ENCODE measurements at regions not wholly inside any gene's neighbourhood (a gene's known extent, or its start where the extent isn't known, plus 50 kb on each side); places are given as distances from the start of the nearest gene placed in this dataset.

DNA sequence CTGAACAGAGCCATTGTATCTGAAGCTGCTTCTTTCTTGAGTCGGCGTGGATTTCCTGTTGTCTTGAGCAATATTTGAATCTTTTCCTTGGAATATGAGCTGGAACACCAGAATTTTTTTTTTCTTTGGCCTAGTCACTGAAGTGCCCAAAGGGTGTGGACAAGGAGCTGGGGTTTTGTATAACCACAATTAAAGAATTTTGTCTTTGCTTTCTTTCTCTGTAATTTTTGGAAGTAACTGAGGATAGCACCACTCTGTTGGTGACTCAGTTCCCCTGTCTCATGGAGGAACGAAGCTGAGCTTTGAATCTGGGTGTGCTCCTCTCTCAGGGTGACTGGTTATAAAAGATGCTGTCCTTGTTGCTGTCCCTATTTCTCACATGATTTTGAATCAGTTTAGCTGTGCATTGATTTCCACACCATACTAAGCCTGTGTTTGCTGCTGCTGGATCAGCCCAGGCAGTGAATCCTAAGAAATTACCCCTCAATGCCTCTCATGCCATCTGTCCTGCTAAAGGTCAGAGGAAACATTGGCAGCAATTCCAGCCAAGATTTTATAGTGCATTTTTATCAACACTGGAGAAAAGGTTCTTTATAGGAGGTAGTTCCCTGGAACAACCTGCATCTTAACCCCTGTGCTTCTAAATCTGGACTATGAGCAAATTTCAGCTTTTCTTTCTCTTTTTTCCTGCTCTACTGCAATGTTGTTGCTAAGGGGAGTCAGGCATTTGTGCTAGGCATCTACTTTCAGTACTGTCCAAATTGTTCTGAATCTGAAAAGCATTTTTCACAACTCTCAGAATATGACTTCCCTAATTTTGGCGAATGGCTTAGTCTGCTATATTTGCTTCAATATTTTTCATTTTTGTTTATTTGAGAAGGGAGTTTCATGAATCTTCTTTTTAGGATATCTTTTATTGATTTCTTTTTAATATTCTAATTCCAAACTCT lies 540.8 kb downstream of the SOX6 start:
- Mint-ChIP-seq H3K4me3 (ENCODE audit: unreplicated experiment) (no peak overlapping the region), H3K36me3 (ENCODE audit: unreplicated experiment) (peaks cover 2% of the 10 kb centered on the region), H3K27ac (ENCODE audit: unreplicated experiment) (peak overlapping the region; percentile 99), H3K9me3 (ENCODE audit: unreplicated experiment) (peaks cover 4% of the 10 kb centered on the region), H3K4me1 (ENCODE audit: unreplicated experiment) (peaks cover 37% of the 10 kb centered on the region), H3K27me3 (ENCODE audit: unreplicated experiment) (no peaks in the 10 kb centered on the region)
- no peak for DNase-seq (ENCODE audit: extremely low spot score, unreplicated experiment)
- TF ChIP-seq CTCF (IDR thresholded peaks at IDR 0.05): no peak

DNA sequence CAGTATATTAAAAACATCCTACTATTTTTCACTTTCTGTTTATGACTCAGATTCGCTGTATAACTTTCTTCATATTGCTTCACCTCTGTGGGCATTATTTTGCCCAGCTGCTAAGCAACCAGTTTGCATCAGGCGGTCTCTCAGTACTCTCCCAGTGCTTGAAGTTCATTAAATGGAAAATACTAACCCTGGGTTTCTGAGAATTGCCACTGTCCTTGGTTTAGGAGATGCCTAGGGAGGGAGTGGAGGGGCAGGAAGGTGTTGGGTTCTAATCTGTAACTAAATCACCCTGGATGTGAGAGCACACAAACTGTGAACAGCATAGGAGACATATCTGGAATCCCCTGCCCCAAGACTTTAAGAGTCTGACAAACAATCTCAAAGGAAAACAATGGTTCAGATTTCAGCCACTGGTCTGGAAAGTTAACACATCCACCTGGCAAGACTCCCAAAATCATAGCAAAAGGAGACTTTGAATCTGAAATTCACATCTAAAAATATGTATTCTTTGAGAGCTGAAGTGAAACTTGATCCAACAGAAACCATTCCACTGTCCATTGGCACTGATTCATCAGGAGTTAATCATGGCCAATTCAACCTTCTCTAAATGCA lies 540.0 kb downstream of the SOX6 start:
- Mint-ChIP-seq H3K36me3 (ENCODE audit: unreplicated experiment) (peaks cover 2% of the 10 kb centered on the region), H3K9me3 (ENCODE audit: unreplicated experiment) (peaks cover 11% of the 10 kb centered on the region), H3K27ac (ENCODE audit: unreplicated experiment) (peak overlapping the region; percentile 99), H3K27me3 (ENCODE audit: unreplicated experiment) (no peaks in the 10 kb centered on the region), H3K4me1 (ENCODE audit: unreplicated experiment) (peaks cover 37% of the 10 kb centered on the region), H3K4me3 (ENCODE audit: unreplicated experiment) (peak overlapping the region; percentile 1)
- DNase-seq (ENCODE audit: extremely low spot score, unreplicated experiment): peak; percentile 87
- no peak for TF ChIP-seq CTCF (IDR thresholded peaks at IDR 0.05)

GRCh38 chr11:15817001-15817400 lies 539.3 kb downstream of the SOX6 start:
- Mint-ChIP-seq H3K4me3 (ENCODE audit: unreplicated experiment) (peak overlapping the region; percentile 1), H3K27me3 (ENCODE audit: unreplicated experiment) (no peaks in the 10 kb centered on the region), H3K36me3 (ENCODE audit: unreplicated experiment) (peaks cover 2% of the 10 kb centered on the region), H3K9me3 (ENCODE audit: unreplicated experiment) (peaks cover 14% of the 10 kb centered on the region), H3K4me1 (ENCODE audit: unreplicated experiment) (peaks cover 41% of the 10 kb centered on the region), H3K27ac (ENCODE audit: unreplicated experiment) (peak overlapping the region; percentile 99)
- no peak for TF ChIP-seq CTCF (IDR thresholded peaks at IDR 0.05)
- DNase-seq (ENCODE audit: extremely low spot score, unreplicated experiment): no peak

DNA sequence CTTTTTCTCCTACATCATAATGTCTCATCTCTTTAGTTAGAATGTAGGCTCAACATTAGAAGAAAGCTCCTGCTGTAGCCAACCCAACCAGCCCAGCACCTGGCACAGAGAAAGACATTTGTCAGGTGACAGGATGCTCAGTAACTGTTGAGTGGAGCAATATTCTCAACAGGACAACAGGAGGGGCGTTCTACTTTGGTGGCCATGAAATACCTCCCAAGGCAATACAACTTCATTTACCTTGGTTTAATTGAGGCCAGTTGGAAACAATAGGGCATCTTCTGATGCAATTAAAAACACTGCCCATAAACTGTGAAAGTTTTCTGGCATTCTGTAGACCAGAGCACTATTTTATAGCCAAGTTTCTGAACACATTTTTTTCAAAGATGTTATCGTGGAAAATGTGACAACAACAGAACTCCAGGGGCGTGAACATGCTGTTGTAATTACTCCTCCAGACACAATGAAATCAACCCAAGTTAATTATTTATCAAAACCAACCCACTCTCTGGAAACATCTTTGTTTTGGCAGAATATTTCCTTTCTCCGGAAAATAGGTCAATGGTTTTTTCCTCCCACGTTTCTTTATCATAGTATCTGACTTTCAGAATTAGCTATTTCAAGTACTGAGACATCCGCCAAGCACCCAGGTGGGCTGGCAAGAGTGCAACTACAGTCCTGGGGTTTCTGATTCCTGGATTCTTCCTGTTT lies 538.1 kb downstream of the SOX6 start:
- Mint-ChIP-seq H3K27me3 (ENCODE audit: unreplicated experiment) (no peaks in the 10 kb centered on the region), H3K4me3 (ENCODE audit: unreplicated experiment) (no peak overlapping the region), H3K9me3 (ENCODE audit: unreplicated experiment) (peaks cover 14% of the 10 kb centered on the region), H3K27ac (ENCODE audit: unreplicated experiment) (peak overlapping the region; percentile 99), H3K4me1 (ENCODE audit: unreplicated experiment) (peaks cover 42% of the 10 kb centered on the region), H3K36me3 (ENCODE audit: unreplicated experiment) (peaks cover 2% of the 10 kb centered on the region)
- no peak for TF ChIP-seq CTCF (IDR thresholded peaks at IDR 0.05)
- DNase-seq (ENCODE audit: extremely low spot score, unreplicated experiment): no peak

All from osteocyte (in vitro differentiated cells).